Neural progenitor cell (in vitro differentiated cells): ENCODE measurements at regions not wholly inside any gene's neighbourhood (a gene's known extent, or its start where the extent isn't known, plus 50 kb on each side); places are given as distances from the start of the nearest gene placed in this dataset.
"Not testable (repeated sequence)": the region's sequence is repeated elsewhere in the genome, so short reads cannot be mapped to it uniquely, and the experiment has no call there.

Experiments used
- DNase-seq: peaks from one replicate; pipeline ENCODE4 v3.0.0-alpha.2; 2016; ENCODE audit warnings: low spot score
- H2AFZ ChIP-seq: fragments of 200-600 bp; sonication (generic); replicated peaks from 2 replicates; pipeline ENCODE4 v1.6.1; 2016; ENCODE audit warnings: antibody characterized with exemption
- H3F3A ChIP-seq: fragments of 200-600 bp; sonication (generic); 2 replicates; pipeline ENCODE4 v1.6.1; 2016; ENCODE audit warnings: antibody characterized with exemption, low read depth
- H3K27ac ChIP-seq: fragments of 200-600 bp; sonication (generic); 2 replicates; pipeline ENCODE4 v1.5.1; 2016; ENCODE audit warnings: mild to moderate bottlenecking
- H3K27me3 ChIP-seq: fragments of 200-600 bp; sonication (generic); 2 replicates; pipeline ENCODE4 v1.6.1; 2016; ENCODE audit warnings: mild to moderate bottlenecking, moderate library complexity
- H3K36me3 ChIP-seq: fragments of 200-600 bp; sonication (generic); 2 replicates; pipeline ENCODE4 v1.5.1; 2016
- H3K4me1 ChIP-seq: fragments of 200-600 bp; sonication (generic); 2 replicates; pipeline ENCODE4 v1.6.1; 2016; ENCODE audit warnings: mixed run types
- H3K4me2 ChIP-seq: fragments of 200-600 bp; sonication (generic); 2 replicates; pipeline ENCODE4 v1.6.1; 2016
- H3K4me3 ChIP-seq: fragments of 200-600 bp; sonication (generic); 2 replicates; pipeline ENCODE4 v1.5.1; 2016
- H3K79me2 ChIP-seq: fragments of 200-600 bp; sonication (generic); 2 replicates; pipeline ENCODE4 v1.6.1; 2016; ENCODE audit warnings: low read depth
- H3K9ac ChIP-seq: fragments of 200-600 bp; sonication (generic); 2 replicates; pipeline ENCODE4 v1.6.1; 2016
- H3K9me3 ChIP-seq: fragments of 200-600 bp; sonication (generic); 2 replicates; pipeline ENCODE4 v1.5.1; 2016; ENCODE audit warnings: low read depth
- H4K20me1 ChIP-seq: fragments of 200-600 bp; sonication (generic); 2 replicates; pipeline ENCODE4 v1.6.1; 2016; ENCODE audit warnings: low read depth
- H3K27ac Mint-ChIP-seq: 3 replicates; pipeline ENCODE4 v1.8.0; 2021; ENCODE audit warnings: mixed read lengths
- H3K27me3 Mint-ChIP-seq: 2 replicates; pipeline ENCODE4 v1.8.0; 2022; ENCODE audit warnings: low read depth, mild to moderate bottlenecking, inconsistent platforms, moderate library complexity, mixed read lengths; ENCODE audit not compliant: insufficient read depth
- H3K36me3 Mint-ChIP-seq: 3 replicates; pipeline ENCODE4 v1.8.0; 2021; ENCODE audit warnings: mixed read lengths
- H3K4me1 Mint-ChIP-seq: 3 replicates; pipeline ENCODE4 v1.8.0; 2021; ENCODE audit warnings: mixed read lengths
- H3K4me3 Mint-ChIP-seq: 3 replicates; pipeline ENCODE4 v1.8.0; 2021; ENCODE audit warnings: mild to moderate bottlenecking, moderate library complexity, mixed read lengths
- H3K9me3 Mint-ChIP-seq: 3 replicates; pipeline ENCODE4 v1.8.0; 2020; ENCODE audit warnings: mixed read lengths
- CTCF ChIP-seq: fragments of 200-600 bp; sonication (generic); IDR thresholded peaks from 2 replicates; pipeline ENCODE4 v1.5.1; 2017; ENCODE audit warnings: antibody characterized with exemption, mild to moderate bottlenecking
- EZH2 ChIP-seq: fragments of 200-600 bp; sonication (generic); IDR thresholded peaks from 2 replicates; pipeline ENCODE4 v1.6.1; 2017; ENCODE audit warnings: antibody characterized with exemption, mild to moderate bottlenecking, moderate library complexity
- EZH2phosphoT487 ChIP-seq: fragments of 200-600 bp; sonication (generic); IDR thresholded peaks from 2 replicates; pipeline ENCODE4 v1.6.1; 2017; ENCODE audit warnings: antibody characterized with exemption

- no peak overlapping the region for H3K27ac Mint-ChIP-seq
- no peak overlapping the region for H3K9ac ChIP-seq
- no peaks in the 10 kb centered on the region for H3F3A ChIP-seq
- peaks cover 5% of the 10 kb centered on the region for H3K27me3 Mint-ChIP-seq
- H3K4me3 Mint-ChIP-seq = no peak overlapping the region
- H3K4me1 Mint-ChIP-seq = no peaks in the 10 kb centered on the region
- DNase-seq = no peak
- no peaks in the 10 kb centered on the region for H3K36me3 Mint-ChIP-seq
- no peak overlapping the region for H3K4me3 ChIP-seq
- no peak for TF ChIP-seq EZH2phosphoT487
- TF ChIP-seq CTCF = no peak
- TF ChIP-seq EZH2 = no peak
- no peak overlapping the region for H3K4me2 ChIP-seq
- no peak overlapping the region for H3K27ac ChIP-seq
- no peaks in the 10 kb centered on the region for H3K79me2 ChIP-seq
- H4K20me1 ChIP-seq = no peaks in the 10 kb centered on the region
- H3K4me1 ChIP-seq = no peaks in the 10 kb centered on the region
- H3K9me3 Mint-ChIP-seq = peaks cover 14% of the 10 kb centered on the region
- H2AFZ ChIP-seq = no peak overlapping the region
- H3K9me3 ChIP-seq = peaks cover 37% of the 10 kb centered on the region
- no peaks in the 10 kb centered on the region for H3K36me3 ChIP-seq
- no peaks in the 10 kb centered on the region for H3K27me3 ChIP-seq
These were observed 1183.7 kb downstream of the MRPL39 start for GRCh38 chr21:24423546-24423945.

- H3K36me3 Mint-ChIP-seq = no peaks in the 10 kb centered on the region
- Histone ChIP-seq H3K4me2 (no peak overlapping the region), H3K4me1 (no peaks in the 10 kb centered on the region), H3K4me3 (no peak overlapping the region), H2AFZ (no peak overlapping the region), H3K36me3 (no peaks in the 10 kb centered on the region), H3K27me3 (no peaks in the 10 kb centered on the region), H3K9me3 (peaks cover 30% of the 10 kb centered on the region), H3K27ac (no peak overlapping the region), H4K20me1 (no peaks in the 10 kb centered on the region), H3F3A (no peaks in the 10 kb centered on the region), H3K9ac (no peak overlapping the region), H3K79me2 (no peaks in the 10 kb centered on the region)
- TF ChIP-seq CTCF (no peak), EZH2 (no peak), EZH2phosphoT487 (no peak)
- no peak overlapping the region for H3K4me3 Mint-ChIP-seq
- H3K4me1 Mint-ChIP-seq = no peaks in the 10 kb centered on the region
- DNase-seq = no peak
- H3K27ac Mint-ChIP-seq = no peak overlapping the region
- peaks cover 7% of the 10 kb centered on the region for H3K27me3 Mint-ChIP-seq
- peaks cover 15% of the 10 kb centered on the region for H3K9me3 Mint-ChIP-seq
These were observed 1186.6 kb downstream of the MRPL39 start for GRCh38 chr21:24420689-24421088.

GRCh38 chr21:24419641-24420040, 1187.6 kb downstream of the MRPL39 start:
- H2AFZ ChIP-seq, H3K4me3 ChIP-seq, DNase-seq, H3K4me3 Mint-ChIP-seq, H3K27ac Mint-ChIP-seq, H3K4me1 Mint-ChIP-seq, H3K27ac ChIP-seq, H3K79me2 ChIP-seq, H3K9ac ChIP-seq, H3K36me3 Mint-ChIP-seq, H3F3A ChIP-seq, H3K36me3 ChIP-seq, H3K4me2 ChIP-seq, H4K20me1 ChIP-seq, H3K4me1 ChIP-seq, H3K27me3 Mint-ChIP-seq, H3K27me3 ChIP-seq: not testable (repeated sequence)
- H3K9me3 ChIP-seq = peaks cover 34% of the 10 kb centered on the region
- peaks cover 15% of the 10 kb centered on the region for H3K9me3 Mint-ChIP-seq

- Mint-ChIP-seq H3K9me3 (peaks cover 15% of the 10 kb centered on the region), H3K36me3 (no peaks in the 10 kb centered on the region), H3K27me3 (peaks cover 2% of the 10 kb centered on the region), H3K27ac (no peak overlapping the region), H3K4me1 (no peaks in the 10 kb centered on the region), H3K4me3 (no peak overlapping the region)
- H2AFZ ChIP-seq = no peak overlapping the region
- H3K9me3 ChIP-seq = peaks cover 33% of the 10 kb centered on the region
- no peaks in the 10 kb centered on the region for H3F3A ChIP-seq
- no peak overlapping the region for H3K4me3 ChIP-seq
- no peaks in the 10 kb centered on the region for H3K79me2 ChIP-seq
- no peak overlapping the region for H3K9ac ChIP-seq
- DNase-seq = no peak
- H4K20me1 ChIP-seq = no peaks in the 10 kb centered on the region
- H3K4me2 ChIP-seq = no peak overlapping the region
- H3K36me3 ChIP-seq = no peaks in the 10 kb centered on the region
- no peaks in the 10 kb centered on the region for H3K4me1 ChIP-seq
- TF ChIP-seq EZH2 (no peak), CTCF (no peak), EZH2phosphoT487 (no peak)
- no peaks in the 10 kb centered on the region for H3K27me3 ChIP-seq
- no peak overlapping the region for H3K27ac ChIP-seq
These were observed 1188.6 kb downstream of the MRPL39 start for GRCh38 chr21:24418671-24419070.
